ENCODE measurements at regions not wholly inside any gene's neighbourhood (a gene's known extent, or its start where the extent isn't known, plus 50 kb on each side); places are given as distances from the start of the nearest gene placed in this dataset.
"Not testable (repeated sequence)": the region's sequence is repeated elsewhere in the genome, so short reads cannot be mapped to it uniquely, and the experiment has no call there.

DNA sequence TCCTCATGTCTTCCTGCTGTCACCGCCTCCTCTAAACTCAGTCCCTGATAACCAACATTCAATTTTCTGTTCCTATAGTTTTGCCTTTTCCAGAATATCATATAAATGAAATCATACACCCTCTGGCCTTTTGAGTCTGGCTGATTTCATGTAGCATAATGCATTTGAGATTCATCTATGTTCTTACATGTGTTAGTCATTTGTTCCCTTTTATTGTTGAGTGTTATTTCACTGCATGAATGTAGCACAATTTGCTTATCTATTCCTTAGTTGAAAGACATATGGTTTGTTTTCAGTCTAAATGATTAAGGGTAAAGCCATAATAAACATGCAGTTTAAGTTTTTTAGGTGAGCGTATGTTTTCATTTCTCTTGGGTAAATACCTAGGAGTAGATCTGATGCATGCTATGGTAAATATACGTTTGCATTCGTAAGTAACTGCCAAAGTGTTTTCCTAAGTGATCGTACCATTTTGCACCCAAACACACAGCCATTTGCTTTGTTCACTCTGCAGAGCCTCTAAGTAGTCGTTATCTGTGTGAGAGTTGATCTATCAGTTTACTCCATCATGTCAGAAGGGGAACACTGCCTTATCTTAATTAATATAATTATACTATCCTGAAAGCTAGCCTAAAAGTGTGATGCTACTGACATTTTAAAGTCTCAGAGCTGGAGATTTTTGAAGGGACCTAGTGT lies 460.8 kb downstream of the DMAC1 start:
- no peak for DNase-seq

DNA sequence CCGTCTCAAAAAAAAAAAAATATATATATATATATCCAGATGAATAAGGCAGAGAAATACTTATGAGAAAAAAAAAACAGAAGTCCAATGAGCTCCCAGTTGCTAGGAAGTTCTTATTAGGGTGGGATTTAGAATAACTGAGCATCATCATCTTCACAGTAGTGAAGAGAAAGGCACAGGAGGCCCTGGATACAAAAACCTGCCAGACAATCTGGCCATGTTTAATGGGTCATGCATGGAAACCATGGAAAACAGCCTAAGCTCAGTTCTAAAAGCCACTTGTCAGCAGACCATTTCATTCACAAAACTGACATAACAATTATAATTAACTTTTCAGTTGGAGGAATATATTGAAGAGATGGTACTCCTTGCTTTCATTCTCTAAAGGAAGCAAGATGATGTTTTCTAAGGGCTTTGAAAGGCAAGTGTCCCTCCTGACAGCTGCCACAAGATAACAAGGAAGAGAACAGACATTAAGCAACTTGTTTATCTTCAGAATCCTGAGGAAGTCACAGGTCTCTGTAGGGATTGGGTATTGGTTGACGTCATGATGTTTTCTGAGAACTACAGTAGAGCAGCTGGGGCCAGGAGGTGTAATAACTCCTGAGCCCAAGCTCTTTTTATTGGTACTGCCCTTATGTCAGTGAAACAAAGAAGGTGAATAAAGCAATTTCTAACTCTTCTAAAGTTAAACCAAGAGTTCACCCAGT lies 463.1 kb downstream of the DMAC1 start:
- DNase-seq: no peak

DNA sequence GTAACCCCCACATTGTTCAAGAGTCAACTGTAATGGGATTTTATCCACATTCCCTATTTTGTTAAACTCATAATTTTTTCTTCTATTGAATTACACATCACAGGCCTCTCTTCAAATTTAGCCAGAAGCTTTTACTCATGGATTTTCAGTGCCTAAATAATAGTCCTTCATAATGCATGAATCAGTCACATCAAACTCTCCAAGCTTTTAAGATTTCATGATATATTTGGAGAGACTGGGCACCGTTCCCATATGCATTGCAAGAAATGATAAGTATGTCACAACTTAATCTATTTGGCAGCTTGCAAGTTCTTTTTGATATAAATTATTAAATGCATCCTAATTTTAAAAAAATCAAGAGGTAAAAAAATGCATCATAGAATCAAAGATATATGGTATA lies 465.9 kb downstream of the DMAC1 start:
- DNase-seq: no peak

DNA sequence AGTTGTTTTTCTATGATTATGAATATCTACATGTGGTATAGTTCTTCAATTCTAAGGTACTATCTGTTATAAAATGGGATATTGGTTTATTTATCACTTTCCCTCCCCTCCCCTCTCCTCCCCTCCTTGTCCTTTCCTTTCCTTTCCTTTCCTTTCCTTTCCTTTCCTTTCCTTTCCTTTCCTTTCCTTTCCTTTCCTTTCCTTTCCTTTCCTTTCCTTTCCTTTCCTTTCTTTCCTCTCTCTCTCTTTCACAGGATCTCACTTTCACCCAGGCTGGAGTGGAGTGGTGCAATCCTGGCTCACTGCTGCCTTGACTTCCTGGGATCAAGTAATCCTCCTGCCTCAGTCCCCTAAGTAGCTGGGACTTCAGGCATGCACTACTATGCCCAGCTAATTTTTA lies 466.8 kb downstream of the DMAC1 start:
- DNase-seq: no peak

DNA sequence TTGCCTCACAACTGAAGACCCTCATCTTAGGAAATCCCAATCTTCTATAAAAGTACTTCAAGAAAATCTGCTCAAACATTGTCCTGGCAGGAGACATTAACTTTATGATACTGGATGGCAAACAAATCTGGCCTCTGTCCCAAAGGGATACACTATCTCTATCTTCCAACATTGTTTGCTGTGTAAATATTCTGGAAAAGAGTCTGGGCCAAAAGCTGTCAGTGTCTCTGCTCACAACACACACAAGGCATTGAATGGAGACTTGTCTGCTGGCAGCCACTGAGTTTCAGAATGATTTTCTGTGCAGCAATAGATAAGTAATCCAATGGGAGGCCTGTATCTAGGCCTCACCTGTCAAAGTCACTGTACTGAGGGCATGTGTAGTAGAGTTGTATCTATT lies 471.1 kb downstream of the DMAC1 start:
- DNase-seq: no peak

DNA sequence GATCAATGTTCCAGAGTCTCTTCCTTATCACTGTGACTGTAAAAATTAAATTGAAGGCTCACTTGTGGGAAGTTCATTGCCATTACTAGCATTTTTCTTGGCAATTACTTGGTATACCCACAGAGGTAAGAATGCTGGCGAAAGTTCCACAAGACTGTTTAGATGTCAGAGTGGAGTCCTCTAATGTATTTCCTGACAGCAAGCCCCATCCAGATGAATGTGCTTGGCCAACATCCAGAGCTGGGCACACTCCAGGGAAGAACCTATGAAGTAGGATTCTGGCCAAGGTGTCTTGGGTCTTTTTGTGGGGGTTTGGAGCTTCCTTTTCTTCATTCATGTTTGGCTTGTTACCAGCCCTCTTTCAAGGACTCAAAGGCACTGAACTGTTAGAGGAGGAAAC lies 473.6 kb downstream of the DMAC1 start:
- no peak for DNase-seq

DNA sequence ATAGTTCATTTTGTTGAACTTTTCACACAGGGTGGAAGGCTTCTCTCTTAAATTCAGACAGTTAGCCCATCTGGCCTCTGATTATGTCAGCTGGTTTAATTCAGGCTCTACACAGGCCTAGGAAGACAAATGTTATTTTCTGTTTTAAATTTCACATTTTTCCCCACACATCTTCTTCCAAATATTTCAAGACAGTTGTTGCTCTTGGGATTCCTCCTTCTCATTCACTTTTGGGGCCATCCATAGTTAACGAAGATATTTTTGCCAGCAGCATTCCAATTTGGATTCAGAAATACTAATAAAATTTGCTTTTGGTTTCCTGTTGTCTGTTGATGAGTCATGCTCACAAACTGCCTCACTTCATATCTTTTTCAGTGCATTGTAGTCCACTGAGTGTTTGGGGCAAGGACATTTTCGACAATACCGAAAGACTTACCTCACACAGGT lies 475.4 kb downstream of the DMAC1 start:
- no peak for DNase-seq

DNA sequence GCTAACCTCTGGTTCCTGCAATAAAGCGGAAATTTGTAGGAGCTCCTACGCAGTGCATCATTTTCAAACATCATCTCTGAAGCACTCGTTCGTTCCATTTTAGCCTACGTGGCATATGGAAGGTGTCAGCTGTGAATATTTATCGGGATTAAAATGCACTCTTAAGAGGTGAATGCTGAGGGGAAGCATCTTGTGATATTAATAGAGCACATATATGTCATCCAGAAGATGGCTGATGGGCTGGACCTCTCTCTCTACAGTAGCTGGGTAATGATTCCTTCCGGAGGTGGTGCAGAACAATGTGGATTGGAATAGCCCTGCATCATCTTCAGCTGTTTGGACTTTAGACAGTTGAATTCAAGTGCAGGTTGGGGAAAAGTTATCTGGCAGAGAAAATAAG lies 478.7 kb downstream of the DMAC1 start:
- no peak for DNase-seq

DNA sequence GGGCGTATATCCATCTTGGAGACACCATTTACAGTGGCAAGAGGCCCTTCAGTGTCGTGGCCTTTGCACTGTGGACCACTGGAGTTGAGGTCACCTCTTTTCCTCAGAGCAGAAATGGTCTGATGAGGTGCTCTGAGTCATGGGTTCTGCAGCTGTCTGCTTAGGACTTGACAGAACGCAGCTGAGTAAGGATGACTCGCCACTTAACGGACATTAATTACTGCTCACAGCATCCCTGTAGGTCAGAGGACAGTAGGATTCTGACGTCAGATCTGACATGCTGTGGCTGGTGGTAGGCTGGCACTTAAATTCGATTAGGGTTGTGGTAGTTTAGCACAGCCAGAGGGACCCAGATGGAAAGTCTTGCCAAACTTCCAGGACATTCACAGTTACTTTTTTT lies 479.4 kb downstream of the DMAC1 start:
- no peak for DNase-seq

DNA sequence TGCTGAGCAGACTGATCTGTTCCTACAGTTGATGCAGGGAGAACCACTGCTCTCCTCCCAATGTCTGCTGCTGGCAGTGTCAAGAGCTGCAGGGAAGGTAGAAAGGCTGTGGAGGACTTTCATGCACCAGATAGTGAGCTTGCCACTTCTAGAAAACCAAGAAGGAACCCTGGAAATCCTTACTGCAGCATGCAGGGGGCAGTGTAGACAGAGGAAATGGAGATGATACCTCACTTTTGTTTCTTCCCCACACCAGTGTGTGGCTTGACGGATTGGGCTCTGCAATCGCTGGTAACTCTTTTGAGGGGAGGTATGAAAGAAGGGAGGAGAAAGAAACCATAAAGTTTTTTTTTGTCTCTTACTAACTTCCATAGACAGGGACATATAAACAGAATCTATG lies 480.7 kb downstream of the DMAC1 start:
- DNase-seq: no peak

DNA sequence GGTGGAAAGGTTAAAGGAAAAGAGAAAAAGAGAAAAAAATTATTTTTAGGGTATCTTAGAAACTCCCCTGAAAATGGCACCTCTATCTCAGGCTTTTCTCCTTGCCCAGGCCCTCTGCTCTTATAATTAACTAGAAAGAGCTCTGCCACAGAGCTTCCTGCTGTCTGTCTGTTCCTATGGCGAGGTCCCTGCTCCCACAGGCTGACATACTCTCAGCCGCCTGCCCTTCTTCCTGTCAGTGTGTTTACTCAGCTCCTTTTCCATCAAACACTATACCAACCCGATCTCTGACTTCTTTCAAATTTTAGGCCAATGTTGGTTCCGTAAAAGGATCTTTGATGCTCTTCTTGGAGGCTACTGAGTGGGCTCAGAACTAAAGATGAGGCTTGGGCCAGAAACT lies 482.6 kb downstream of the DMAC1 start:
- no peak for DNase-seq

DNA sequence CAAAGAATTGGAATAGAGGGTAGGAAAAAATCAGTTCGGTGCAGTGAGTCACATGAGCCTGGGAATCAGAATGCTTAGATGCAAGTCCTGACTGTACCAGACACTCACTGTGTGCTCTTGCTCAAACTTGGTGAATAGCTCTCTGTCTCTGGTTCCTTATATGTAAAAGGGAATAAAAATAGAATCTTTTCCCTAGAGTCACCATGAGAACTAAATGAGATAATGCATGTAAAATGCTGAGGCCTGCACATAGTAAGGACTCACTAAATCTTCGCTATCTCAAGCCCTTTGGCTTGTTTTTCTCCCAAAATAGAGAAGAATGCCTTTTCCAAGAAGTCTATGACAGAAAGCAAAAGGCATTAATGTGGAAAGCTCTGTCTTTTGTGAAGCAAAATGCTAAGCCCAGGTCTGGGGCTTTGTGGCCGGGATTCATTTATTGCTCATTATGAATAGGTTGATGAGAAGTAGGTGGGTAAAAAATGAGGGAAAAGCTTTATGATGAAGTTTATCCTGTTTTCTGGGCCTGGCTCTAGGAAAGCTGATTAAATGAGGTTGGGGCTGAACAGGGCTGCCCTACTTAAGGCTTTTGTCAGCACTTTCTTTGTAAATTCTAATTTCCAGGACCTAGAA lies 483.3 kb downstream of the DMAC1 start:
- DNase-seq: no peak

DNA sequence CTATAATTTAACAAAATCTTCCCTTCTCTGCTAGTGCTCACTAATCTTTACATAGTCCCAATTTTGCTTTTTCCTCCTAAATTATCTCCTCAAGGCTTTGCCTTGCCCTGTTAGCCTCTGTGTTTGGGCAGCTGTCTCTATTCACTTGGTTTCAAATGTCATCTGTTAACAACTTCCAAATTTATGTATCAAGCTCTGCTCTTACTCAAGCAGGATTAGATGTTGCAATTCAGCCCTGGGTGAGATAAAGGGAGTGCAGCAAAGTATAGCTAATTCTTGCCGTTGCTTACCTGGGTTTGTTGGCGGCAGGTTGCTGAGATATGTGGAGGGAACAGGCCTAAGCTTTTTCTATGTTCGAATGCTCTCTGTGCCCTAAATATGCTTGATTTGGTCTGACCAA lies 483.8 kb downstream of the DMAC1 start:
- DNase-seq: no peak

DNA sequence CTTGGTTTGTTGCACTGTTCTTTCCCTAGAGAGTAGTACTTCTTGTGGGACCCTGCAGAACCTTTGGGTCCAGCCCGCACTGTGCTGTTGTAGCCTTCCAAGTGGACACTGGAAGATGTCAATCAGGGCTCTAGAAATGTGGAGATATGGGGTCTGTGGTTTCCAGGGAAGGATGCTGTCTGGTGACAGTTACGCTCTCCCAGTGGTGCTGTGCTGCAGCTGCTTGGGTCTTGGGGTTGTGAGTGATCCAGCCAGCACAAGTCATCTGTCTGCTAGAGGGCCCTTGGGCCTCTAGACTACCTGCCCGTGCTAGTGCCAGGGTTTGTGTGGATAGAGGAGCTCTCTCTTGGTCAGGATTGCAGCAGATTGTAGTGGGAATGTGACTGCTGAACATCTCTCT lies 484.5 kb downstream of the DMAC1 start:
- DNase-seq: no peak

DNA sequence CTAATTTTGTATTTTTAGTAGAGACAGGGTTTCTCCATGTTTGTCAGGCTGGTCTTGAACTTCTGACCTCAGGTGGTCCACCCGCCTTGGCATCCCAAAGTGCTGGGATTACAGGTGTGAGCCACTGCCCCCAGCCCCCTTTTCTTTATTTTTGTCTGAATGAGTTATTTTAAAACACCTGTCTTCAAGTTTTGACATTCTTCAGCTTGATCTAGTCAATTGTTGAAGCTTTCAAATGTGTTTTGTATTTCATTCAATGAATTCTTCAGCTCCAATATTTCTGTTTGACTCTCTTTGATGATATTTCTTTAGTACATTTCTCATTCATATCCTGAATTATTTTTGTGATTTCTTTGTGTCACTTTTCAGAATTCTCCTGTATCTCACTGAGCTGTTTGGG lies 486.2 kb downstream of the DMAC1 start:
- no peak for DNase-seq

DNA sequence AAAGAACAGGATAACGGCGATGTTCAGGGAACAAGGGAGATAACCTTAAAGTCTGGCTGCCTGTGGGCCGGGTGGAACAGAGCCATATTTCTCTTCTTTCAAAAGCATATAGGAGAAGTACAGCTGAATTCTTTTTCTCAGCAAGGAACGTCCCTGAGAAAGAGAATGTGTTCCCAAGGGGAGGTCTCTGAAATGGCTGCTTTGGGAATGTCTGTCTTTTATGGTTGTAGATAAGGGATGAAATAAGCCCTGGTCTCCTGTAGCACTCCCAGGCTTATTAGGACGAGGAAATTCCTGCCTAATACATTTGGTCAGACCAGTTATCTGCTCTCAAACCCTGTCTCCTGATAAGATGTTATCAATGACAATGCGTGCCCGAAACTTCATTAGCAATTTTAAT lies 490.5 kb downstream of the DMAC1 start:
- DNase-seq: not testable (repeated sequence)

DNA sequence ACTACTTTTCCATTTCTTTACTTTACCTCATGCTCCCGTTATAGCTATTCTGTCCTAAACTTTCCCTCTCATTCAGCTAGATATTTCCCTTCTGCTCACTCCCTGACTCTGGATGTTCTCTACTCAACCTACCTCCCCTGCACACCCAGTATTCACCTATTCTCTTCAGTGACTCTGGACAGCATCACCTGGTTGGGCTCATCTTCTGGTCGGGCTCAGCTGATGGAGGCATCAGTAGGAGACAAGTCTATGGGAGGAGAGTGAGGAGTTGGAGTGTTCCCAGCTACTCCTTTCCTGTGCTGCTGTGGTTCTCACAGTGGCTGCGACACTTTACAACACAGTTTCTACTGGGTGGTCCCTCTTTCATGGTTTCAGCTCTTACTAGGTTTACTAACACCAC lies 493.9 kb downstream of the DMAC1 start:
- DNase-seq: no peak

DNA sequence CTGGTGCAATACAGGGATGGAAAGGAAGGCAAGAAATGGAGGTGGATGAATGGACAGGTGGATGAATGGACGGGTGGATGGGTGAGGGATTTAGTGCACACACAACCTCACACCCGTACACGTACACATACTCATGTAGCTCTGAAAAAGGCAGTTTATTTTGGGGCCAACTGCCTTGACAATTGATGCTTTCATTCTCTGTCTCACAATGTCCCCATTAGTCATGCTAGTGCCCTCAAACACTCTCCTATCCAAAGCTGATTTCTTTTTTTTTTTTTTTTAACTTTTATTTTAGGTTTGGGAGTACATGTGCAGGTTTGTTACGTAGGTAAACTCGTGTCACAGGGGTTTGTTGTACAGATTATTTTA lies 495.0 kb downstream of the DMAC1 start:
- DNase-seq: no peak

DNA sequence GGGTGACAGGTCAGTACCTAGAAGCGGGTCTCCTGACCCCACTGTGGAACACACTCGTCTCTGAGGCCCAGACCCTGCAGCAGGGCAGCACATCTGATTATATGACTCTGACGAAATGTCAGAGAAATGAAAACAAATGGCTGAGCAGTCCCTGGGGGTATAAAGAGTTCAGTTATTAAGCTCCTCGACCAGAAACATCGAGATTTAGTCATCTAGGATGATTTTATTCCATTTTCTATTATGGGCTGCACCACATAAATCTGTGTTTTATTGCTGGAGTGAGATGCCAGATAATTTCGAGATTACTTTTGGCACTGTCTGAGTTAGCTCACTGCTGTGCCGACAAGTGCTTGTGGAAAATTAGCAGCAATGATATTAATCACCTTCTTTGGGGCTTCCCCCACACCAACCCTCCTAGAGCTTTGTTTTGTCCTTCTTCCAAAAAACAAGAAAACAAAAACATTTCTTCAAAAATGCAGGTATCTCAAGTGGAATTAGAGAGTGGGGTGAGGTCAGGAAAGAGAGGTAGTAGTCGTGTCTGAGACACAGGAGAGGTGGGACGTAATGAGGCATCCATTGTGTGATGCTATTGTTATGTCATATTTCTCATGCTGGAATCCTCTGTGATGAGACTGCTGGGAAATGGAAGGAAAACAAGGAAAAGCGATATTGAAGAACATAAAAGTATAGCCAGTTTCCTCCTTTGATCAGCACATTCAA lies 495.5 kb downstream of the DMAC1 start:
- DNase-seq: no peak

DNA sequence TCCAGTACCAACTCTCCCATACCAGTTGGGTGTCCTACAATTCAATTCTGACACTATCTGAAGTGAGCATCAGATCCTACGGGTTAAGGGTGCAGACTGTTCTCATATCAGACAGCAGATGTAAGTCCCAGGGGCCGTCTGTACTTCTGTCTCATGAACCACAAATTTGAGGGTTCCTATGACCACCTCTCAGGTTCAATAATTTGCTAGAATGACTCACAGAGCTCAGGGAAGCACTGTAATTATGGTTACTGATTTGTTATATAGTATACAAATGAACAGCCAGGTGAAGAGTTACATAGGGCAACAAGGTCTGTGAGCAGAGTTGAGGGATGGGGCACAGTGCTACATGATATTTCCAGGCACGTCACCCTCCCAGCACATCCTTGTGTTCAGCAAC lies 499.1 kb downstream of the DMAC1 start:
- DNase-seq: no peak

DNA sequence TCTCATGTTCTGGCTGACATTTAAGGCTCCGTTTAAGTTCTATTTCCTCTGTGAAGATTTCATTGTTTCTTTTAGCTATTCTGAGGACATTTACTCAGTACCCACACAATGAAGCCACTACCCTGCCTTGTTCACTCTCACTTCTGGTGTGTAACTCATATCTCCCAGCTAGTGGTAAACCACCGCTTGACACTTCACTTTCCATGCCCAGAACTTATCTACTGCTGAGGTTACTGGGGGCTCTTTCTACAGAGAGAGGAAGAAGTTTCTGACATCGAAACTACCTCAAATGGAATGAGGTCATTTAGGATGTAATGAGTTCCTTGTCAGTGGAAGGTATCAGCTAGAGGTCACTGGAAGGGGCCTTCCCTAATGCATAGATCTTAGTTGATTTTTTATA lies 501.5 kb downstream of the DMAC1 start:
- no peak for DNase-seq

DNA sequence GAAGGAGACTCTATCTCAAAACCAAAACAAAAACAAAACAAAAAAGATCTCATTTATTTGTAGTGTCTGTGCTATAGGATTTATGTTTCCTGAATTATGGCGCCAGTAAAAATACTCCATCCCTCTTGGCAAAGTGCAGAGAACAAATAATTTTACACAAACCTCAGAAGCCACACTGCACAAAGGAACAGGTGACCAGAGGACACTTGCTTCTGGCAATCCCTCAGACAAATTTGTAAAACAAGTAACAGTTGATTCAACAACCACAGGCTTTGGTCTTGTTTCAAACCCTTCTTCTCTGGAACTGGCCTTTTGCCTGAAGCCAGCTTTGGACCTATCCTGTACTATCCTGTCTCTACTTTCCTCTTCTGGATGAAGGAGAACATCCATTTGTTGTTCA lies 502.1 kb downstream of the DMAC1 start:
- no peak for DNase-seq

DNA sequence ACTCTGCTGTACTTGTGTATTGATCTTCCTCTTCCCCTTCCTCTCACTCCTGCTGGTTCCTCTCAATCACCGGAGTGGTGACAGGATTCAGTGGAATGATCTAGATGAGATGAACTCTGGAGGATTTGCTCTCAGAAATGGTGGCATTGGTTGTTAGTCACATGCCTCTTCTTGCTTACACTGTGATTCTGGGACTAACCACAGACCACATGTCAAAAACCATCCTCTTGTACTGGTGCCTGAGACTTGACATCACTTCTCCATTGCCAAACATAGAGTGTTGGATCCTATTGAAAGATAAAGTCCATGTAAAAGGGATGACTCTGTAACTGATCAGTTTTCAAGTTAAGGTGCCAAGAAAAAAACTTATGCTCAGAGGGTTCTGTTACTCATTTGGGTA lies 506.5 kb downstream of the DMAC1 start:
- DNase-seq: no peak

DNA sequence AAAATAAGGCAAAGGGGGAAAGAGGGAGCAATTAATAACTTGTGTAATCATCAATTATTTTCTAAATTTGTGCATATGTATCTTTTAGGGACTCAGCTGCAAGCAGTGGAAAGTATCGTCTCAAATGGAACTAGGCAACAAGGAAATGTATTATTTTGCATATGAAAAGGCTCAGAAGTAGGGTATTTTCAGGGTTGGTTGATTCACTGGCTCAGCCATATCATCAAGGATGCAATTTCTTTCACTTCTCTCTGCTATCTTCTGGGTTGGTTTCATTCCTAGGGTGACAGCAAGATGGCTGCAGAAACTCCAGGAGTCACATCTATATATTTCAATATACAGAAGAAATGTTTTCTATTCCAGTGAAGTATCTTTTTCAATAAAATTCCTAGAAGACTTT lies 509.8 kb downstream of the DMAC1 start:
- DNase-seq: no peak

Data from stimulated activated CD4-positive, alpha-beta T cell treated with anti-CD3 and anti-CD28 coated beads, Interleukin-4, amount 100 ng/mL, for 4 hours (primary cell).